H9 (cell line): ENCODE measurements at regions not wholly inside any gene's neighbourhood (a gene's known extent, or its start where the extent isn't known, plus 50 kb on each side); places are given as distances from the start of the nearest gene placed in this dataset.

Experiments used
- DNase-seq: peaks from one replicate; pipeline ENCODE4 v3.0.0-alpha.2; 2017
- H2AFZ ChIP-seq: one replicate; pipeline ENCODE4 v1.6.1; 2013; ENCODE audit warnings: mild to moderate bottlenecking, low read length, control low read depth, moderate library complexity
- H2AK5ac ChIP-seq: 2 replicates; pipeline ENCODE4 v1.6.1; 2013; ENCODE audit warnings: low read length, control low read depth, mixed read lengths; ENCODE audit not compliant: insufficient read length
- H2BK120ac ChIP-seq: one replicate; pipeline ENCODE4 v1.6.1; 2013; ENCODE audit warnings: low read depth, mild to moderate bottlenecking, low read length, control low read depth, inconsistent platforms; ENCODE audit not compliant: poor library complexity, severe bottlenecking
- H2BK12ac ChIP-seq: 2 replicates; pipeline ENCODE4 v1.6.1; 2013; ENCODE audit warnings: low read length, control low read depth, mixed read lengths, low read depth; ENCODE audit not compliant: insufficient read length
- H2BK15ac ChIP-seq: 2 replicates; pipeline ENCODE4 v1.6.1; 2013; ENCODE audit warnings: low read depth, low read length, control low read depth
- H2BK20ac ChIP-seq: one replicate; pipeline ENCODE4 v1.6.1; 2013; ENCODE audit warnings: low read depth, mild to moderate bottlenecking, low read length, control low read depth, inconsistent platforms; ENCODE audit not compliant: poor library complexity, severe bottlenecking
- H2BK5ac ChIP-seq: 2 replicates; pipeline ENCODE4 v1.6.1; 2013; ENCODE audit warnings: low read length, control low read depth, mixed read lengths; ENCODE audit not compliant: insufficient read length
- H3K14ac ChIP-seq: 2 replicates; pipeline ENCODE4 v1.6.1; 2013; ENCODE audit warnings: low read length, control low read depth; ENCODE audit not compliant: insufficient read depth
- H3K18ac ChIP-seq: 2 replicates; pipeline ENCODE4 v1.6.1; 2013; ENCODE audit warnings: low read depth, mild to moderate bottlenecking, mixed read lengths, low read length, control low read depth; ENCODE audit not compliant: insufficient read length
- H3K23ac ChIP-seq: 2 replicates; pipeline ENCODE4 v1.6.1; 2013; ENCODE audit warnings: low read length, control low read depth, mixed read lengths, low read depth; ENCODE audit not compliant: insufficient read length
- H3K23me2 ChIP-seq: 2 replicates; pipeline ENCODE4 v1.6.1; 2013; ENCODE audit warnings: low read depth, mild to moderate bottlenecking, mixed read lengths, low read length, control low read depth; ENCODE audit not compliant: insufficient read length, poor library complexity, severe bottlenecking
- H3K27ac ChIP-seq: 2 replicates; pipeline ENCODE4 v1.5.1; 2013; ENCODE audit warnings: low read length, control low read depth, mixed read lengths, low read depth; ENCODE audit not compliant: insufficient read length
- H3K27me3 ChIP-seq: 2 replicates; pipeline ENCODE4 v1.6.1; 2013; ENCODE audit warnings: low read length, control low read depth, inconsistent platforms; ENCODE audit not compliant: insufficient read depth
- H3K4ac ChIP-seq: 2 replicates; pipeline ENCODE4 v1.6.1; 2013; ENCODE audit warnings: low read depth, mild to moderate bottlenecking, control low read depth, inconsistent platforms, low read length, moderate library complexity
- H3K4me1 ChIP-seq: 2 replicates; pipeline ENCODE4 v1.6.1; 2013; ENCODE audit warnings: low read length, control low read depth, inconsistent platforms; ENCODE audit not compliant: insufficient read depth
- H3K4me2 ChIP-seq: 2 replicates; pipeline ENCODE4 v1.6.1; 2013; ENCODE audit warnings: low read length, control low read depth, mixed read lengths; ENCODE audit not compliant: insufficient read length, insufficient read depth
- H3K56ac ChIP-seq: 2 replicates; pipeline ENCODE4 v1.6.1; 2013; ENCODE audit warnings: low read depth, mild to moderate bottlenecking, mixed read lengths, low read length, control low read depth; ENCODE audit not compliant: insufficient read length
- H3K79me1 ChIP-seq: 2 replicates; pipeline ENCODE4 v1.6.1; 2013; ENCODE audit warnings: low read depth, mild to moderate bottlenecking, moderate library complexity, low read length, control low read depth, inconsistent platforms; ENCODE audit not compliant: insufficient read depth, poor library complexity, severe bottlenecking
- H3K79me2 ChIP-seq: 2 replicates; pipeline ENCODE4 v1.6.1; 2013; ENCODE audit warnings: low read length, control low read depth, inconsistent platforms; ENCODE audit not compliant: insufficient read depth
- H3K9ac ChIP-seq: 2 replicates; pipeline ENCODE4 v1.6.1; 2013; ENCODE audit warnings: low read length, control low read depth, mixed read lengths; ENCODE audit not compliant: insufficient read length; ENCODE audit errors: extremely low read depth
- H3K9me3 ChIP-seq: one replicate; pipeline ENCODE4 v1.6.1; 2013; ENCODE audit warnings: low read depth, low read length, inconsistent platforms; ENCODE audit not compliant: control insufficient read depth
- H3T11ph ChIP-seq: one replicate; pipeline ENCODE4 v1.6.1; 2013; ENCODE audit warnings: mild to moderate bottlenecking, low read length, control low read depth, inconsistent platforms
- H4K20me1 ChIP-seq: one replicate; pipeline ENCODE4 v1.6.1; 2013; ENCODE audit not compliant: control insufficient read depth, insufficient read length, insufficient read depth
- H4K5ac ChIP-seq: 2 replicates; pipeline ENCODE4 v1.6.1; 2013; ENCODE audit warnings: low read depth, mild to moderate bottlenecking, mixed read lengths, low read length, control low read depth; ENCODE audit not compliant: insufficient read length
- H4K8ac ChIP-seq: replicated peaks from 2 replicates; pipeline ENCODE4 v1.6.1; 2013; ENCODE audit warnings: low read length, control low read depth, mixed read lengths, low read depth; ENCODE audit not compliant: insufficient read length
- H4K91ac ChIP-seq: 2 replicates; pipeline ENCODE4 v1.6.1; 2013; ENCODE audit warnings: low read depth, mild to moderate bottlenecking, moderate library complexity, mixed read lengths, low read length, control low read depth; ENCODE audit not compliant: insufficient read length
- H3K27ac Mint-ChIP-seq, 3 experiments: 2 replicates in 2 of 3; 3 replicates in 1 of 3; pipeline ENCODE4 v1.8.0; 2020 to 2021; ENCODE audit warnings: mixed read lengths in 3 of 3, mild to moderate bottlenecking in 1 of 3, moderate library complexity in 1 of 3
- H3K27me3 Mint-ChIP-seq: 2 replicates; pipeline ENCODE4 v1.8.0; 2021; ENCODE audit warnings: low read depth, mild to moderate bottlenecking, moderate library complexity, mixed read lengths
- H3K36me3 Mint-ChIP-seq, 3 experiments: 2 replicates in 2 of 3; 3 replicates in 1 of 3; pipeline ENCODE4 v1.8.0; 2020 to 2021; ENCODE audit warnings: low read depth in 3 of 3, mixed read lengths in 3 of 3; ENCODE audit not compliant: insufficient read depth in 1 of 3
- H3K4me1 Mint-ChIP-seq, 2 experiments: 2 replicates each; pipeline ENCODE4 v1.8.0; 2020; ENCODE audit warnings: mixed read lengths in 2 of 2
- H3K4me3 Mint-ChIP-seq, 2 experiments: 2 replicates in 1 of 2; 3 replicates in 1 of 2; pipeline ENCODE4 v1.8.0; 2020 to 2021; ENCODE audit warnings: mild to moderate bottlenecking in 2 of 2, mixed read lengths in 2 of 2, moderate library complexity in 1 of 2
- H3K9me3 Mint-ChIP-seq, 2 experiments: 2 replicates in 1 of 2; 3 replicates in 1 of 2; pipeline ENCODE4 v1.8.0; 2020; ENCODE audit warnings: mild to moderate bottlenecking in 2 of 2, mixed read lengths in 2 of 2, moderate library complexity in 1 of 2
- WGBS: extraction: QIAGEN DNeasy Blood & Tissue Kit; methylation state at CpG from one replicate; pipeline ENCODE4 v1.1.7; 2013; ENCODE audit warnings: missing lambda C conversion rate, low lambda C conversion rate, mixed read lengths; ENCODE audit not compliant: insufficient read length; ENCODE audit errors: extremely low coverage; 5-methylcytosine and 5-hydroxymethylcytosine counted together
- TF ChIP-seq, protein P1 (sequence below): fragments of 200-600 bp; sonication (generic); conservative IDR thresholded peaks from 3 replicates; pipeline ENCODE4 v1.8.0; 2021; ENCODE audit warnings: antibody characterized with exemption, mild to moderate bottlenecking

- Histone ChIP-seq H3K23ac (no peak overlapping the region), H3K9ac (no peak overlapping the region), H3K4me2 (no peak overlapping the region), H2BK12ac (no peak overlapping the region), H4K20me1 (no peaks in the 10 kb centered on the region), H3K56ac (no peak overlapping the region), H2BK15ac (no peak overlapping the region), H3K4me1 (no peaks in the 10 kb centered on the region), H2BK20ac (no peak overlapping the region), H2AK5ac (no peak overlapping the region), H3K14ac (no peak overlapping the region), H3K18ac (no peak overlapping the region), H3K4ac (no peak overlapping the region), H4K5ac (no peak overlapping the region), H3K9me3 (no peaks in the 10 kb centered on the region), H3K27ac (no peak overlapping the region), H4K8ac (no peak overlapping the region), H3K79me2 (no peaks in the 10 kb centered on the region), H3K27me3 (no peaks in the 10 kb centered on the region), H3K23me2 (no peaks in the 10 kb centered on the region), H2BK120ac (no peak overlapping the region), H3K79me1 (no peaks in the 10 kb centered on the region), H2BK5ac (no peak overlapping the region), H4K91ac (no peak overlapping the region), H3T11ph (no peak overlapping the region), H2AFZ (no peak overlapping the region)
- TF ChIP-seq, protein P1, sequence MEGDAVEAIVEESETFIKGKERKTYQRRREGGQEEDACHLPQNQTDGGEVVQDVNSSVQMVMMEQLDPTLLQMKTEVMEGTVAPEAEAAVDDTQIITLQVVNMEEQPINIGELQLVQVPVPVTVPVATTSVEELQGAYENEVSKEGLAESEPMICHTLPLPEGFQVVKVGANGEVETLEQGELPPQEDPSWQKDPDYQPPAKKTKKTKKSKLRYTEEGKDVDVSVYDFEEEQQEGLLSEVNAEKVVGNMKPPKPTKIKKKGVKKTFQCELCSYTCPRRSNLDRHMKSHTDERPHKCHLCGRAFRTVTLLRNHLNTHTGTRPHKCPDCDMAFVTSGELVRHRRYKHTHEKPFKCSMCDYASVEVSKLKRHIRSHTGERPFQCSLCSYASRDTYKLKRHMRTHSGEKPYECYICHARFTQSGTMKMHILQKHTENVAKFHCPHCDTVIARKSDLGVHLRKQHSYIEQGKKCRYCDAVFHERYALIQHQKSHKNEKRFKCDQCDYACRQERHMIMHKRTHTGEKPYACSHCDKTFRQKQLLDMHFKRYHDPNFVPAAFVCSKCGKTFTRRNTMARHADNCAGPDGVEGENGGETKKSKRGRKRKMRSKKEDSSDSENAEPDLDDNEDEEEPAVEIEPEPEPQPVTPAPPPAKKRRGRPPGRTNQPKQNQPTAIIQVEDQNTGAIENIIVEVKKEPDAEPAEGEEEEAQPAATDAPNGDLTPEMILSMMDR: no peak
- no CpG with 5 or more reads among the region's 2 CpGs for WGBS
- Mint-ChIP-seq H3K27ac (no peak overlapping the region), H3K9me3 (peaks cover 3 to 7% of the 10 kb centered on the region in 2 experiments; a peak in 4 of 5 replicates), H3K4me3 (no peak overlapping the region), H3K36me3 (peaks cover 0 to 2% (median 0%) of the 10 kb centered on the region in 3 experiments; a peak in 2 of 7 replicates), H3K27me3 (0 out of 2 replicates have a peak, but pooled peaks cover 2% of the 10 kb centered on the region), H3K4me1 (0 out of 4 replicates have a peak, but pooled peaks cover 0 to under 1% of the 10 kb centered on the region in 2 experiments)
- DNase-seq: no peak
Observed at GRCh38 chr2:113807721-113808120, 51.3 kb upstream of the SLC35F5 start.
